ENCODE measurements at regions not wholly inside any gene's neighbourhood (a gene's known extent, or its start where the extent isn't known, plus 50 kb on each side); places are given as distances from the start of the nearest gene placed in this dataset.

DNA sequence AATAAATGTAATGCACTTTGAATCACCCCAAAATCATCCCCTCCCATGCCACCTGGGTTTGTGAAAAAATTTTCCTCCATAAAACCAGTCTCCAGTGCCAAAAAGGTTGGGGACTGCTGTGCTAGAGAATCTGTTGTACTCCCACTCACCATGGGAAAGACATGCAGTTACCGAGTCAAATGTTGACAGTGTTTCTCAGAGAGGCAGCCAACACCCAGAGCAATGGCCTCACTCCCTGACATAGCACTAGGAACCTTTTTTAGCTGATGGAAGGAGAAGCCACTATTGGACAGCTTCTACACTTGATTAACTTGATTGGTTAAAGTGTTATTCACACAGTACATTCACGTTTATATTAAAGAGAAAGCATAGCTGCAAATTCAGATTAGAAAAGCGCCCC, 59.8 kb upstream of the MANEA start:
- DNase-seq: no peak

DNA sequence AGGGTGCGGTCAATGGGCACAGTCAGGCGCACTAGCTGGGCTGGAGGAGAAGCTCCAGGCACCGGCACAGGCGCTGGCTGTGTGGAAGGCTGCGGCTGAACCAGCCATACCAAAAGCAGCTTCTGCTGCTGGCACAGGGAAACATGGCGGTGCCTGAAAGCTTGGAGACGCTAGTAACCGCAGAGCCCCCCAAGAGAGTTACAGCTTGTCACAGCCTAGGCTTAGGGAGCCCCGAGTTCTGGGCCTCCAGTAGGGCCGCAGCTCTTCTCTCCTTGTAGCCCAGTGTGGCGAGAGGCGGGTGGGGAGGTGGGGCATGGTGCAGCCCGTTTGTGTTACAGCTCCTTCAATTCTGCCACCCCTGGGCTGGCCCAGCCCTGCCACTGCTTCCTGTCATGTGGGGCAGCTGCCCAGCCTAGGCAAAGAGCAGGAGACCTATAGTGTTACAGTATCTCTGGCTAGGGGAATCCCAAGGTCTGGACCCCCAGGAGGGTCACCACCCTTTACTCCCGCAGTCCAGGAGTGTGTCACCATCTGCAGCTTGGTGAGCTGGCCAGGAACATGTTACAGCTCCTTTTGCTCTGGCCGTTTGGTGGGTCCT, 58.6 kb upstream of the MANEA start:
- no peak for DNase-seq

DNA sequence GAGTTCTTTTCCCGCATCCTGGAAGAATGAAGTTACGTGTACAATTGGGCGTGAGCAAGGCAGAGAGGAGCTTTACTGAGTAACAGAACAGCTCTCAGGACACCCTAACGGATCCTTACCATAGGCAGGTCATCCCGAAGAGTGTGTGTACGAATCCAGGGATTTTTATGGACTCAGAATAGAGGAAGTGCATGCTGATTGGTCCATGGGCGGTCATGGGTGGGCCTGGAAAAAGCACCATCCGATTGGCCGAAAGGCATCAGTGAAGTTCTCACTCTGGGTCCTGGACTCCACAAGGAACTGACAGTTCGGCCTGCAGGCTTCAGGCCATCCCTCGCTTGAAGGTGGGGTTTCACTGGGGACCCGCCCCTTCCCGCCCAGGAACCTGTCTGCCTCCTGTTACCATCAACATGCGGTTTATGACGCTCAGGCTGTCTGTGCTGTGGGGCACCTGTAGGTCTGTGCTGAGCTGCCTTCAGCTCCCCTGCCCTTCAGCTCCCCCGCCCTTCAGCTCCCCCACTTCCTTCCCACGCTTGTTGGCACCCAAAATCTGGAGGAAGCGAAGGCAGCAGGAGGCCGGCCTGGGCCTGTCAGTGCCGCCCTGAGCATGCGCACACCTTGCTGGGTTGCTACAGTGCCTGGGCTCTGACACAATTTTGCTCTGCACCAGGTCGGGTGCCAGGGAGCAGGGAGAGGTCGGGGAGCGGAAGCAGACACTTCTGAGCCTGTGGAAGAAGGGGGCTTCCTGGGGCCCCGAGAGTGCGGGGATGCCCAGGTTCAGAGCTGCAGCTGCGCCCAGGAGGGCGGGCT, 57.9 kb upstream of the MANEA start:
- DNase-seq: no peak

DNA sequence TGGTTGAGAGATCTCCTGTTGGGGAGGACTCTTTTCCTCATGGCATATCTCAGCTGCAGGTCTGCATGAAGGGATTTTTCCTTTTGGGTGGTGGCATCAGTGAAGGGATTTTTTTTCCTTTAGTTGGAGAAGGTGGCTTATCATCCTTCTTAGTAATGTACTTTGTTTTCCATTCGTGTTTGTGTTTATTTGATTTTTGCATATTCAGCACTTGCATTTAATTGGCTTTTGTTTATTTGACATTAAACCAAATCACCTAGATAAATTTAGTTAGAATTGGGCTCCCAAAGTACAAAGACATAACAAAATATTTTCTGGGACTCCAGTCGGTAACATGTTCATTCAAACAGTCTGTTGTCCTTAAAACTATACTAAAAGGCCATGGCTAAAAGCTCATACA, 56.2 kb upstream of the MANEA start:
- no peak for DNase-seq
